K562 (cell line): ENCODE measurements at regions not wholly inside any gene's neighbourhood (a gene's known extent, or its start where the extent isn't known, plus 50 kb on each side); places are given as distances from the start of the nearest gene placed in this dataset.

Source experiments
- CTCF ChIP-seq, 3 experiments: IDR thresholded peaks in 2 of 3; conservative IDR thresholded peaks in 1 of 3; 2 replicates each; pipeline ENCODE4 v1.5.1; 2011 to 2012; ENCODE audit warnings: low read length in 3 of 3, mild to moderate bottlenecking in 3 of 3, control low read depth in 2 of 3, improper control_type of control experiment in 1 of 3, inconsistent platforms in 1 of 3, low read depth in 1 of 3, mixed read lengths in 1 of 3, moderate library complexity in 1 of 3; ENCODE audit not compliant: insufficient read depth in 2 of 3
- GMEB1 ChIP-seq: fragments of 250-450 bp; sonication (Bioruptor Pico); IDR thresholded peaks from 2 replicates; pipeline ENCODE4 v1.4.0; 2020; ENCODE audit warnings: mild to moderate bottlenecking
- HMGXB4 ChIP-seq: sonication (generic); formaldehyde crosslinking; IDR thresholded peaks from 2 replicates; pipeline ENCODE4 v1.8.1; 2023; ENCODE audit warnings: mild to moderate bottlenecking, missing genetic modification reagents
- JUND ChIP-seq, 2 experiments: IDR thresholded peaks; 2 replicates in 1 of 2; 3 replicates in 1 of 2; pipeline ENCODE4 v1.6.1; 2011; ENCODE audit warnings: borderline replicate concordance in 2 of 2, low read depth in 2 of 2, low read length in 2 of 2, improper control_type of control experiment in 1 of 2, missing biosample characterization in 1 of 2, missing genetic modification characterization in 1 of 2, missing genetic modification reagents in 1 of 2
- MXI1 ChIP-seq: IDR thresholded peaks from 2 replicates; pipeline ENCODE4 v1.6.1; 2011; ENCODE audit warnings: low read depth, mild to moderate bottlenecking, improper control_type of control experiment, low read length
- STAT5A ChIP-seq: IDR thresholded peaks from 2 replicates; pipeline ENCODE4 v1.6.1; 2012; ENCODE audit warnings: low read length, inconsistent platforms, borderline replicate concordance
- ZNF449 ChIP-seq: fragments of 250-450 bp; sonication (Bioruptor Pico); IDR thresholded peaks from 2 replicates; pipeline ENCODE4 v1.8.0; 2022; ENCODE audit warnings: moderate library complexity, mild to moderate bottlenecking, inconsistent platforms
- ZNF639 ChIP-seq, 2 experiments: fragments of 200-800 bp in 1 of 2; sonication (Bioruptor generic) in 1 of 2; sonication (generic) in 1 of 2; formaldehyde crosslinking in 1 of 2; IDR thresholded peaks in 1 of 2; conservative IDR thresholded peaks in 1 of 2; 2 replicates each; pipeline versions ENCODE4 v1.5.0 to v1.6.1; 2016 to 2020; ENCODE audit warnings: missing compliant biosample characterization in 1 of 2, missing genetic modification characterization in 1 of 2, missing genetic modification reagents in 1 of 2

- TF ChIP-seq GMEB1: no peak
- TF ChIP-seq ZNF449: no peak
- no peak for TF ChIP-seq CTCF (IDR thresholded peaks at IDR 0.05 in 2 of 3, conservative IDR thresholded peaks at IDR 0.05 in 1 of 3; ENCODE audit: insufficient read depth in 2 of 3, low read depth in 1 of 3, low read length in 3 of 3)
- TF ChIP-seq ZNF639 (CRISPR knock-in tag; conservative IDR thresholded peaks at IDR 0.05 in 1 of 2, IDR thresholded peaks at IDR 0.05 in 1 of 2): no peak
- no peak for TF ChIP-seq MXI1
- no peak for TF ChIP-seq JUND (IDR thresholded peaks at IDR 0.05; ENCODE audit: borderline replicate concordance, low read depth, low read length)
- TF ChIP-seq JUND (tag; IDR thresholded peaks at IDR 0.05; ENCODE audit: borderline replicate concordance, low read depth, low read length): no peak
- no peak for TF ChIP-seq STAT5A
- no peak for TF ChIP-seq HMGXB4 (CRISPR knock-in tag)
Observed at GRCh38 chr12:42935756-42936155, 346.2 kb upstream of the PRICKLE1 start.
